ENCODE measurements at regions not wholly inside any gene's neighbourhood (a gene's known extent, or its start where the extent isn't known, plus 50 kb on each side); places are given as distances from the start of the nearest gene placed in this dataset.

DNA sequence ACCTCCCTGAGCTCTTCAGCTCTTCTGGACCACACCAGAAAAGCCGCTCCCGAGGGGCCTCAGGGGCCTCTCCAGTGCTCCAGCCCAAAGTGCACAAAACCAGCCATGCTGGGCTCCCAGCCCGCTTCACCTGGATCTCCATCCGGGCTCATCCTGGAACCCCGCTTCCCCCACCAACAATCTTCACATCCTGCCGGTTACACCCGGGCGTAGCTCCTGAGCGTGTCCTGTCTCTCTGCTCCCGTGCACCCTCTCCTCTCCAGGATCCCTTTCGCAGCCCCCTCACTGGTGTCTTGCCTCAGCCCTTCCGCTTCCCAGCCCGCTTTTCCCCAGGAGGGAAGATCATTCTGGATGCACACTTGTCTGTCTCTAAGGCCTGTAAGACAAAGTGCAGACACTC, 123.7 kb upstream of the GLI2 start:
- Histone ChIP-seq H3K27me3 (ENCODE audit: control insufficient read depth, insufficient read depth, low read length) (peaks cover 4% of the 10 kb centered on the region), H3K27ac (ENCODE audit: low read length) (no peak overlapping the region), H3K36me3 (ENCODE audit: control insufficient read depth, low read depth, low read length) (no peaks in the 10 kb centered on the region), H3K4me1 (ENCODE audit: control insufficient read depth, low read depth, low read length) (peaks cover 11% of the 10 kb centered on the region), H3K4me3 (ENCODE audit: low read length) (no peak overlapping the region), H3K9ac (ENCODE audit: low read length) (no peak overlapping the region), H3K9me3 (ENCODE audit: control insufficient read depth, low read depth, low read length) (no peaks in the 10 kb centered on the region)

DNA sequence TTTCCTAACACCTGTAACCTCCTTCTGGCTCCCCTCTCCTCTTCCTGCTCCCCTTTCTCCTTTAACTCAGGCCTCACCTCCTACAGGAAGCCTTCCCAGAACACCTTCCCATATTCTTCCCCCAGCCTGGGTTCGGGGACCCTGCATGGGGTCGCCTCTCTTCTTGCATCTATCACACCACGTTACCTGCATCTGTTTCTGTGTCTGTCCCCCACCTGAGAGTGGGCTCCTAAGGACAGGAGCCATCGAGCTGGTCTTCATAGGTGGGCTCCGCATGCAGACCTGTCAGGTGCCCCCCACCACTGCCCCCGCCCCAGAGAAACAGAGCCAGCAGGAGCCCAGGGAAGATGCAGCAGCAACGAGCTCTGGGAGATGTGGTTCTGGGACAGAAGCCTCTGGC, 123.2 kb upstream of the GLI2 start:
- no peaks in the 10 kb centered on the region for H3K36me3 ChIP-seq (ENCODE audit: control insufficient read depth, low read depth, low read length)
- H3K9me3 ChIP-seq (ENCODE audit: control insufficient read depth, low read depth, low read length): no peaks in the 10 kb centered on the region
- peaks cover 11% of the 10 kb centered on the region for H3K4me1 ChIP-seq (ENCODE audit: control insufficient read depth, low read depth, low read length)
- H3K27ac ChIP-seq (ENCODE audit: low read length): no peak overlapping the region
- peaks cover 4% of the 10 kb centered on the region for H3K27me3 ChIP-seq (ENCODE audit: control insufficient read depth, insufficient read depth, low read length)
- no peak overlapping the region for H3K9ac ChIP-seq (ENCODE audit: low read length)
- no peak overlapping the region for H3K4me3 ChIP-seq (ENCODE audit: low read length)

DNA sequence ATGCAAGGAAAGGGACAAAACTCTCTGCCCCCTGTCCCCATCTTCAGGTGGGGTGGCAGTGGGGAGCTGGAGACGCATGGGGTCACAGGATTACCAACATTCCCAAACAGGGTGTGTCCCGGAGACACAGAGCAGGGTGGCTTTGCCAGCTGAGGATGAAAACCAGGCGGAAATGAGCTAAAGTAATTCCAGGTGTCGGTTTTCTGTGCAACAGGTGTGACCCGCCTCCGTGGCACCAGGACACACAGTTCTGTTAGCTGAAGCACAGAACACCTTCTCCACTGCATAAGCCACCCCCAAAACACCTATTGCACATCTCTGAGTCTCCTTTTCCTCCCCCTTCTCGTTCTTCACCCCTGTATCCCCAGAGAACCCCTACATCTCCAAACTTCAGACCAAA, 122.7 kb upstream of the GLI2 start:
- Histone ChIP-seq H3K9me3 (ENCODE audit: control insufficient read depth, low read depth, low read length) (no peaks in the 10 kb centered on the region), H3K4me1 (ENCODE audit: control insufficient read depth, low read depth, low read length) (peaks cover 11% of the 10 kb centered on the region), H3K36me3 (ENCODE audit: control insufficient read depth, low read depth, low read length) (no peaks in the 10 kb centered on the region), H3K4me3 (ENCODE audit: low read length) (no peak overlapping the region), H3K9ac (ENCODE audit: low read length) (no peak overlapping the region), H3K27ac (ENCODE audit: low read length) (no peak overlapping the region), H3K27me3 (ENCODE audit: control insufficient read depth, insufficient read depth, low read length) (peaks cover 4% of the 10 kb centered on the region)

DNA sequence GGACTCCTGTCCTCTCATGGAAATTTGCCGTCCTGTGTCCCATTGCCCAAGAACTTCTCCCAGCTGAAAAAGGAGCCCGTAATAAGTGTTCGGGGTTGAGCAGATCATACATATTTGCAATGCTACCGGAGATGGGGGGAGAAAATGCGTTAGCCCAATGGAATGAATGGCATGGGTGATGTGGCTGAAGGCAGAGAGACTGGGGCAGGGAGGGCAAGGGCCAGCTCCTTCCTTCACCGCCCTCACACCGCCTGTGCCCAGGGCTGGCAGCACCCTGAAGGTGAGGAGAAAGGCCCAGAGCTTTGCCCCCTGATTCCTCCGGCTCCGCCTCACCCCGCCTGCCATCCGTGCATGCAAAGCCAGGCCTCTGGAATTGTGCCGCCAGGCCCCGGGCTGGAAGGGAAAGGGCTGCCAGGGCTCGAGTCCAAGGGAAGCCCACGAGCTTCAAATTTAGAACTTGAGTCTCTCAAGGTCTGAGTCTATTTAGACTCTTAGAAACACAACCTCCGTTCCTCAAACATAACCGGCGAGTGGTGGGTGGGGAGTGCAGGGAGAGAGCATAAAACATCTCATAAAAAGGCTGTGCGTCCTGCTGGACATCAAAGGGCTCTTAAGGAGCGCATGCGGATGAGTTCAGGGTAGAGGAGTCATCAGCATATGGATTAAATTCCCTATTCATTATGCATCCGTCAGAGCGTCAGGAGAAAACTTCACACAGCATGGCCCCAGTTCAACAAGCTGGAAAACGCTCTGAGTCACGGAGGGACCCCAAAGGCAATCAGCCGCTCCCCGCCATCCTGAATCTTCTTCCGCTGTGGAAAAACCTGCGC, 121.7 kb upstream of the GLI2 start:
- no peak overlapping the region for H3K9ac ChIP-seq (ENCODE audit: low read length)
- no peak overlapping the region for H3K4me3 ChIP-seq (ENCODE audit: low read length)
- H3K27me3 ChIP-seq (ENCODE audit: control insufficient read depth, insufficient read depth, low read length): peaks cover 4% of the 10 kb centered on the region
- no peaks in the 10 kb centered on the region for H3K9me3 ChIP-seq (ENCODE audit: control insufficient read depth, low read depth, low read length)
- no peaks in the 10 kb centered on the region for H3K36me3 ChIP-seq (ENCODE audit: control insufficient read depth, low read depth, low read length)
- no peak overlapping the region for H3K27ac ChIP-seq (ENCODE audit: low read length)
- peaks cover 11% of the 10 kb centered on the region for H3K4me1 ChIP-seq (ENCODE audit: control insufficient read depth, low read depth, low read length)

DNA sequence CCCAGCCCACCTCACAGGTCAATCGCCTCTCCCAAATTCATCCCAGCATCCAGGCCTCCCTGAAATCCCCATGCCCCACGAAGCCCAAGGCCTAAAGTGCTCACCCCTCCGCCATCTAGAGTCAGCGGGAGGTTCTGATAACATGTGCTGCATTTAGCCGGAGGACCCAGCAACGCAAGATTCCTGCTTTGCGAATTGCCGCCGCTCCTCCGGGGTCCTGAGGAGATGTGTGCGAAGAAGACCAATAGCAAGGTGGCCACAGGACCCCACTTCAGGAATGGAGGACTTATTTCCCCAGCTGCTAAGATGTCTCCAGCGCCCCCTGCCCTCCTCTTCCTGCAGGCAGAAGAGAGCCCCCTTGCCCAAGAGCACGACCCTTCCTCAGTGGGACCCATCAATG, 120.8 kb upstream of the GLI2 start:
- Histone ChIP-seq H3K9me3 (ENCODE audit: control insufficient read depth, low read depth, low read length) (no peaks in the 10 kb centered on the region), H3K4me1 (ENCODE audit: control insufficient read depth, low read depth, low read length) (peaks cover 6% of the 10 kb centered on the region), H3K27ac (ENCODE audit: low read length) (no peak overlapping the region)

DNA sequence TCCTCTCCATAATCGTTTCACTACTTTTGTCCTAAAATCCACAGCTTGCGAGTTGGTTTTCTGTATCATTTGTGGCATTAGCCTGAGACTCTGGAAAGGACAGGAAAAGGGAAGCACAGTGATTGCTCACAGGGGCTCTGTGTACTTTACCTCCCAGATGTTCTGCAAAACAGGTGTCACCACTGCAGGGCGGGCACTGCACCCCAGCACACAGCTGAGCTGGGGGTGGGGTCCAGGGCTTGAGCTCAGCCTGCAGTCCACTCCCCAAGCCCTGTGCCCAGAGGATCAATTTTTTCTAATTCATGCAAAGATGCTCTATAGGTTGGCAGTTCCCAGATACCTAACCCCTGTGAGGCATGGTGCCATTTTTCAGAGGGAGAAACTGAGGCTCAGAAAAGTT, 119.4 kb upstream of the GLI2 start:
- Histone ChIP-seq H3K4me1 (ENCODE audit: control insufficient read depth, low read depth, low read length) (no peaks in the 10 kb centered on the region), H3K36me3 (ENCODE audit: control insufficient read depth, low read depth, low read length) (no peaks in the 10 kb centered on the region)

More for the DNA sequence above, 120.8 kb upstream of the GLI2 start:
- no peak overlapping the region for H3K9ac ChIP-seq (ENCODE audit: low read length)
- H3K36me3 ChIP-seq (ENCODE audit: control insufficient read depth, low read depth, low read length): no peaks in the 10 kb centered on the region
- peaks cover 4% of the 10 kb centered on the region for H3K27me3 ChIP-seq (ENCODE audit: control insufficient read depth, insufficient read depth, low read length)
- H3K4me3 ChIP-seq (ENCODE audit: low read length): no peak overlapping the region

DNA sequence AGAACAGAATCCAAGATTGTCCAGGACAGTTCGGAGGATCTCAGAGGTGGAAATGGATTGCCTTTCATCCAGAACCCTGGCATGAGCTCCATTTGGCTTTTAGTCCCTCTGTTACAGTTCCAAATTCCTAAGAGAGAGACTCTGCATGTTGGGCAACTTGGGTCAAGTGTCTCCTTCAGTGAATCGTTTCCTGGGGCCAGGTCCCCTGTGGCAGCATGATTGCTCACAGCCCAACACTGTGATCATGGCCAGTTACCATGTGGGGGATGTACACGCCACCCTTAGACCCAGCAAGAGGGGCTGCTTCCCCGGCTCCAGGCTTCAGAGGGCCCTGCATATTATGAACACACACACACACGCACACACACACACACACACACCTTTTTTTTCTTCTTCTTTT, 118.6 kb upstream of the GLI2 start:
- no peak overlapping the region for H3K4me3 ChIP-seq (ENCODE audit: low read length)
- H3K27ac ChIP-seq (ENCODE audit: low read length): no peak overlapping the region
- peaks cover 4% of the 10 kb centered on the region for H3K27me3 ChIP-seq (ENCODE audit: control insufficient read depth, insufficient read depth, low read length)
- H3K9me3 ChIP-seq (ENCODE audit: control insufficient read depth, low read depth, low read length): no peaks in the 10 kb centered on the region
- no peaks in the 10 kb centered on the region for H3K4me1 ChIP-seq (ENCODE audit: control insufficient read depth, low read depth, low read length)
- no peak overlapping the region for H3K9ac ChIP-seq (ENCODE audit: low read length)
- H3K36me3 ChIP-seq (ENCODE audit: control insufficient read depth, low read depth, low read length): no peaks in the 10 kb centered on the region

More for the DNA sequence above, 119.4 kb upstream of the GLI2 start:
- Histone ChIP-seq H3K9me3 (ENCODE audit: control insufficient read depth, low read depth, low read length) (no peaks in the 10 kb centered on the region), H3K9ac (ENCODE audit: low read length) (no peak overlapping the region), H3K27me3 (ENCODE audit: control insufficient read depth, insufficient read depth, low read length) (peaks cover 4% of the 10 kb centered on the region), H3K27ac (ENCODE audit: low read length) (no peak overlapping the region), H3K4me3 (ENCODE audit: low read length) (no peak overlapping the region)

DNA sequence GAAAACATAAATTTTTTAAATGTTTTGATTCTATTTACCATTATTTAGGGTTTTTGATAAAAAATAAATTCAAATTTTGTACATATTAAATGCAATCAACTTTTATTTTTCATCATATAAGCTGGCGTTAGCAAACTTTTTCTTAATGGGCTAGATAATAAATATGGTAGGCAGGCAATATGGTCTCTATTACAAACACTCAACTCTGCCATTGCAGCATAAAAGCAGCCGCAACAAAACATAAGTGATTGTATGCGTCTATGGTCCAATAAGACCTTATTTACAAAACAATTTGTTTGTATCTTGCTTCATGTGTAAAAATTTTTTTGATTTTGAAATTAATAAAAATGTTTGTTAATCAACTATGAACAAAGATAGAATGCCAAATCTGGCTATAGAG, 116.8 kb upstream of the GLI2 start:
- Histone ChIP-seq H3K27ac (ENCODE audit: low read length) (no peak overlapping the region), H3K4me3 (ENCODE audit: low read length) (no peak overlapping the region), H3K36me3 (ENCODE audit: control insufficient read depth, low read depth, low read length) (no peaks in the 10 kb centered on the region), H3K27me3 (ENCODE audit: control insufficient read depth, insufficient read depth, low read length) (no peaks in the 10 kb centered on the region), H3K9ac (ENCODE audit: low read length) (no peak overlapping the region), H3K4me1 (ENCODE audit: control insufficient read depth, low read depth, low read length) (no peaks in the 10 kb centered on the region), H3K9me3 (ENCODE audit: control insufficient read depth, low read depth, low read length) (no peaks in the 10 kb centered on the region)

DNA sequence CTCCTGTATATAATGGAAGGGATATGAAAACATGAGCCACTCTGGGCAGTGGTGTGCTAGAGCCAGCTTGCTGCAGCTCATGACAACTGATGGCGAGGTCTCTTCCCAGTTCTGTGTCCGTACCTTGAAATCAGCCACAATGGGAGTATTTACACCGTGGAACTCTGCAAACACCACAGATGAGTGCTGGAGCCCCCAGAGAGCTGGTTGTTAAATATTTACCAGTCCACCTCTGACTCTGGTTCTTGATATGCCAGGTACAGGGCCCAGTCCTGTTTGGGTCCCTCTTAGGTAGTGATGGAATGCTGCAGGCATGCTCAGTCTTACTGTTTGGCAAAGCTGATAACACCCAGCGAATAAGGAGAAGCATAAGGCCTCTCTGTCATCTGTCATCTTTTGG, 116.1 kb upstream of the GLI2 start:
- Histone ChIP-seq H3K27me3 (ENCODE audit: control insufficient read depth, insufficient read depth, low read length) (no peaks in the 10 kb centered on the region), H3K27ac (ENCODE audit: low read length) (no peak overlapping the region), H3K4me3 (ENCODE audit: low read length) (no peak overlapping the region), H3K36me3 (ENCODE audit: control insufficient read depth, low read depth, low read length) (no peaks in the 10 kb centered on the region), H3K4me1 (ENCODE audit: control insufficient read depth, low read depth, low read length) (no peaks in the 10 kb centered on the region), H3K9ac (ENCODE audit: low read length) (no peak overlapping the region), H3K9me3 (ENCODE audit: control insufficient read depth, low read depth, low read length) (no peaks in the 10 kb centered on the region)

DNA sequence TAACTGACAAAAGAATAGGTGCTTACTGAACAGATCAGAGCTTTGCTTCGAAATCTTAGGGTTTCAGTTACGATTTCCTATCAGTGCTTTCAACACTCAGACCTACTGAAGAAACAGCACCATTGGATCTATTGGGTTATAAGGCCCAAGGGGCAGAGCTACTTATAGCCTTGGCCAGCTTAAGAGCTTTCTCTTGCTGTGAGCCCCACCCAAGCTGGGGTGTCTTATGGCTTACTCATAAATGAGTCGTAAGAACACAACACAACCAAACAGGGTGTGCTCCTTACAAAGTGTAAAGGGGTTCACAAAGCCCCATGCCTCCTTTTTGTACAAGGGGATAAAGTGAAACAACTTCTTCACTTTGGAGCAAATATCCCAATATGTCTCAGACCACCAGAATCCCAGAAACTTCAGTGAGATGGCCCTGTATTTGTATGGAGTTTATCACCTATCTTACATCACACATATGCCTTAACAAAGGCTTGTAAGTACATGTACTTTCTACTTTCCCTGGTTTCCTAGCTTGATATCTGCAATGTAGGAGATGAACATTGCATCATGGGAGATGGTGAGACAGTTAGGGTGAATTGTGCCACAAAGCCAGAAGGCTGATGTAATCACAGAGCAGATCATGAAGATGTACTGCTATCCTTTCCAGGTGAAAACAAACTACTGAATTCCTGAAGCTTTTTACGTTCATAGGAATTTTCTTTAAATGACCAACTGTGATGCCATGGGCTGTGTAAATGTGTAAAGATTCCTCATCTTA, 115.5 kb upstream of the GLI2 start:
- no peak overlapping the region for H3K27ac ChIP-seq (ENCODE audit: low read length)
- H3K27me3 ChIP-seq (ENCODE audit: control insufficient read depth, insufficient read depth, low read length): no peaks in the 10 kb centered on the region
- H3K9me3 ChIP-seq (ENCODE audit: control insufficient read depth, low read depth, low read length): no peaks in the 10 kb centered on the region
- H3K4me3 ChIP-seq (ENCODE audit: low read length): no peak overlapping the region
- H3K4me1 ChIP-seq (ENCODE audit: control insufficient read depth, low read depth, low read length): no peaks in the 10 kb centered on the region
- no peaks in the 10 kb centered on the region for H3K36me3 ChIP-seq (ENCODE audit: control insufficient read depth, low read depth, low read length)
- H3K9ac ChIP-seq (ENCODE audit: low read length): no peak overlapping the region

DNA sequence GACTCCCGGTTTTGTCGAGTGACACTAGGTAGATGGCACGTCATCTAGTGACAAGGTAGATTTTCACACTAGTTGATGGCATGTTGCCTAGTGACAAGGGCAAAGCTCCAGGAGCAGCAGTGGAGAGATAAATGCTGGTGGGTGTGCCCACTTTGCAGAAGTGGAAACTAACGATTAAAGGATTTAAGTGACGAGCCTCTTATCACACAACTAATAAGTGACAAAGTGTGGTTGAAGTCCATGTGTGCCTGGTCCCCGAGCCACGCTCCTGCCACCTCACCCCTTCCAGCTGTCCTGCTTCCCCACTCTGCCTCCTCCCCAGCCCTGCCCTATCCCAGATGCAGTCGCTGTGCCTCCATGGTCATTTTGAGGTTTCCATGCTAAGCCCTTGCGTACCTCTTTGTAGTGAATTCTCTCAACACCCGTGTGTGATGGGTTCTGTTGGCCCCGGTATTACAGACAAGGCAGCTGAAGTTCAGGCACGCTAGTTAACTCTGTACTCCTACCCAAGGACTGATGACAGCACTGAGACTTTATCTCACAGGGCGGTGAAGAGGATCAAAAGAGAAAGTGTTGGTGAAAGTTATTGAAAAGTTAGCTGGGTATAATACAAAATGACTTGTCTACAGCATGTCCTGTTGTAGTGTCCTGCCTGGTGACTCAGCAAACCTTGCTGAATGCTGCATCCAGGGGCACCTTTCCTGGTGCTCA, 113.4 kb upstream of the GLI2 start:
- Histone ChIP-seq H3K9ac (ENCODE audit: low read length) (no peak overlapping the region), H3K4me3 (ENCODE audit: low read length) (no peak overlapping the region), H3K36me3 (ENCODE audit: control insufficient read depth, low read depth, low read length) (no peaks in the 10 kb centered on the region), H3K4me1 (ENCODE audit: control insufficient read depth, low read depth, low read length) (no peaks in the 10 kb centered on the region), H3K9me3 (ENCODE audit: control insufficient read depth, low read depth, low read length) (no peaks in the 10 kb centered on the region), H3K27me3 (ENCODE audit: control insufficient read depth, insufficient read depth, low read length) (no peaks in the 10 kb centered on the region), H3K27ac (ENCODE audit: low read length) (no peak overlapping the region)
